A673 (cell line): ENCODE measurements at regions not wholly inside any gene's neighbourhood (a gene's known extent, or its start where the extent isn't known, plus 50 kb on each side); places are given as distances from the start of the nearest gene placed in this dataset.

Experiments used
- BruUV-seq: library from RNA; stranded (reverse); fragments of 400-500 nt; replicated peaks from 2 replicates; lab custom pipeline; 2021; lab: Mats Ljungman, UMichigan
- CTCF ChIA-PET: fragments of 300-600 bp; sonication (Branson Sonifier 250); formaldehyde crosslinking; loops from one replicate; lab custom pipeline; 2022; ENCODE audit warnings: antibody characterized with exemption; lab: Charles Lee
- POLR2A ChIA-PET: fragments of 300-600 bp; sonication (Branson Sonifier 250); formaldehyde crosslinking; loops from one replicate; lab custom pipeline; 2022; ENCODE audit warnings: antibody characterized with exemption; ENCODE audit not compliant: low non-redundant PET; lab: Charles Lee
- DNase-seq: peaks from one replicate; pipeline ENCODE4 v3.0.0-alpha.2; 2015; ENCODE audit warnings: low spot score
- H3K27ac ChIP-seq: fragments of 200-600 bp; sonication (generic); 2 replicates; pipeline ENCODE4 v1.5.1; 2016; ENCODE audit warnings: mixed run types, low read depth, mild to moderate bottlenecking, mixed read lengths, antibody characterized with exemption, low read length; ENCODE audit not compliant: poor library complexity, severe bottlenecking
- H3K27me3 ChIP-seq: fragments of 200-600 bp; sonication (generic); replicated peaks from 2 replicates; pipeline ENCODE4 v1.6.1; 2017; ENCODE audit warnings: mixed run types, low read depth, mild to moderate bottlenecking, mixed read lengths, antibody characterized with exemption, low read length; ENCODE audit not compliant: insufficient read depth, poor library complexity
- H3K36me3 ChIP-seq: fragments of 200-600 bp; sonication (generic); 2 replicates; pipeline ENCODE4 v1.6.1; 2016; ENCODE audit warnings: mixed run types, mild to moderate bottlenecking, mixed read lengths, antibody characterized with exemption, low read length; ENCODE audit not compliant: insufficient read depth, poor library complexity, severe bottlenecking
- H3K4me1 ChIP-seq: fragments of 200-600 bp; sonication (generic); 2 replicates; pipeline ENCODE4 v1.6.1; 2017; ENCODE audit warnings: mixed run types, mild to moderate bottlenecking, mixed read lengths, antibody characterized with exemption, low read length; ENCODE audit not compliant: insufficient read depth, poor library complexity, severe bottlenecking
- H3K4me3 ChIP-seq: fragments of 200-600 bp; sonication (generic); 2 replicates; pipeline ENCODE4 v1.5.1; 2016; ENCODE audit warnings: low read depth, mixed run types, mild to moderate bottlenecking, mixed read lengths, low read length; ENCODE audit not compliant: poor library complexity, severe bottlenecking
- H3K9me3 ChIP-seq: fragments of 200-600 bp; sonication (generic); 2 replicates; pipeline ENCODE4 v1.6.1; 2016; ENCODE audit warnings: mixed run types, low read depth, mild to moderate bottlenecking, mixed read lengths, antibody characterized with exemption, low read length; ENCODE audit not compliant: poor library complexity, severe bottlenecking
- EZH2 ChIP-seq: fragments of 200-600 bp; sonication (generic); IDR thresholded peaks from 2 replicates; pipeline ENCODE4 v1.6.1; 2017; ENCODE audit warnings: borderline replicate concordance, low read depth, mild to moderate bottlenecking, mixed read lengths, antibody characterized with exemption, low read length; ENCODE audit not compliant: poor library complexity, severe bottlenecking
- intact Hi-C: fragments of 100-400 bp; cut with micrococcal nuclease; formaldehyde crosslinking; loops from one replicate; pipeline ENCODE4 v1.10.0; 2022; ENCODE audit not compliant: unreplicated experiment
- TF ChIP-seq, protein P1 (sequence below): fragments of 300-800, 200-600 bp; sonication (generic); conservative IDR thresholded peaks from 2 replicates; pipeline ENCODE4 v1.5.1; 2017; ENCODE audit warnings: low read depth, mild to moderate bottlenecking, antibody characterized with exemption, low read length, moderate library complexity, mixed read lengths

DNA sequence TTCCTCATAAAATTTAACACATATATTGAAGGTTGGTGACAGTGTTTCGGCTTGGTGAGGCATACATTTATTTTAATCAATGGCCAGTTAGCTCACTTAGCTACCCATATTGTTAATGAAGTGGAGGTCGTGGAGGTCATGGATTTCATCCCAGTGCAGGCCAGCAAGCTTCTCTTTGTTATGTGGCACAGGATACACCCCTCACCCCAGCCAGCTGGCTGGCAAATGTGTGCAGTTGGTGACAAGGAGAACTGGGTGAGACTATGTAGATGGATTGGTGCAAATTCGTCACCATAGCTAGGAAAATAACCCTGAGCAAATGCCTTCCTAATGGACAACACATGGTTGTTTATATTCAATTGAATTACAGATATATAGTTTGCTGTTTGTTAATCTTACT, 50.5 kb upstream of the FOXP2 start:
- Histone ChIP-seq H3K27me3 (peaks cover 20% of the 10 kb centered on the region), H3K36me3 (no peaks in the 10 kb centered on the region), H3K4me3 (no peak overlapping the region), H3K4me1 (no peaks in the 10 kb centered on the region), H3K9me3 (no peaks in the 10 kb centered on the region), H3K27ac (no peak overlapping the region)
- BruUV-seq: no TSS peak
- TF ChIP-seq EZH2: no peak
- TF ChIP-seq, protein P1, sequence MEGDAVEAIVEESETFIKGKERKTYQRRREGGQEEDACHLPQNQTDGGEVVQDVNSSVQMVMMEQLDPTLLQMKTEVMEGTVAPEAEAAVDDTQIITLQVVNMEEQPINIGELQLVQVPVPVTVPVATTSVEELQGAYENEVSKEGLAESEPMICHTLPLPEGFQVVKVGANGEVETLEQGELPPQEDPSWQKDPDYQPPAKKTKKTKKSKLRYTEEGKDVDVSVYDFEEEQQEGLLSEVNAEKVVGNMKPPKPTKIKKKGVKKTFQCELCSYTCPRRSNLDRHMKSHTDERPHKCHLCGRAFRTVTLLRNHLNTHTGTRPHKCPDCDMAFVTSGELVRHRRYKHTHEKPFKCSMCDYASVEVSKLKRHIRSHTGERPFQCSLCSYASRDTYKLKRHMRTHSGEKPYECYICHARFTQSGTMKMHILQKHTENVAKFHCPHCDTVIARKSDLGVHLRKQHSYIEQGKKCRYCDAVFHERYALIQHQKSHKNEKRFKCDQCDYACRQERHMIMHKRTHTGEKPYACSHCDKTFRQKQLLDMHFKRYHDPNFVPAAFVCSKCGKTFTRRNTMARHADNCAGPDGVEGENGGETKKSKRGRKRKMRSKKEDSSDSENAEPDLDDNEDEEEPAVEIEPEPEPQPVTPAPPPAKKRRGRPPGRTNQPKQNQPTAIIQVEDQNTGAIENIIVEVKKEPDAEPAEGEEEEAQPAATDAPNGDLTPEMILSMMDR: no peak
- CTCF ChIA-PET: no interaction called here
- intact Hi-C loops: no loop called here
- POLR2A ChIA-PET: no interaction called here
- DNase-seq: no peak

DNA sequence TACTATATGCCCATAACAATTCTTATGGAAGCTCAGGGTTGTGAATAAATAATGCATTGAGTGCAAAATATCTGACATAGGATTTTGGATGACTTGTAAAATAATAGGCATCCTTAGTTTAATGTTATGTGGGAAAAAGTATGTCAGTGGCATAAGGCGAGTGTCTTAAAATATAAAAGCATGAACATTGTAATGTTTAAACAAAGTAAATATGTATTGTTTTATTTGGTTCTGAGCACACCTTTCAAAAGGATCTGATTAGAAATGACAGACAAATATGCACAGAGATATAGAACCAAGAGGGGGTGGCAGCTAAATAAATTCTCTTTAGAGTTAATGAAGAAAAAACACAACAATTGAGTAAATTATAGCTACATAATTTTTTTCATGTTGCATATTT, 51.3 kb upstream of the FOXP2 start:
- no peaks in the 10 kb centered on the region for H3K4me1 ChIP-seq
- H3K4me3 ChIP-seq: no peak overlapping the region
- ChIA-PET CTCF (no interaction called here), POLR2A (no interaction called here)
- H3K9me3 ChIP-seq: no peaks in the 10 kb centered on the region
- intact Hi-C loops: no loop called here
- no peak for DNase-seq
- no peaks in the 10 kb centered on the region for H3K36me3 ChIP-seq
- H3K27ac ChIP-seq: no peak overlapping the region
- peaks cover 20% of the 10 kb centered on the region for H3K27me3 ChIP-seq
- TF ChIP-seq, protein P1: no peak
- no peak for TF ChIP-seq EZH2
- BruUV-seq: no TSS peak

DNA sequence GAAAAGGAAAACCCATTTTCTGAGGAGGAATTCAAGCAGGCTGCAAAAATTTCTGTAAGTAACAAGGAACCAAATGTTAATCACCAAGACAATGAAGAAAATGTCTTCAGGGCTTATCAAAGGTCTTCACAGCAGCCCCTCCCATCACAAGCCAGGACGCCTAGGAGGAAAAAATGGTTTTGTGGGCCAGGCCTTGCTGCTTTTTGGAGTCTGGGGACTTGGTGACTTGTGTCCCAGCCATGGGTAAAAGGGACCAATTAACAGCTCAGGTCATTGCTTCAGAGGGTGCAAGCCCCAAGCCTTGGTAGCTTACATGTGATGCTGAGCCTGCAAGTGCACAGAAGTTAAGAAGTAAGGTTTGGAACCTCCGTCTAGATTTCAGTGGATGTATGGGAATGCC, 55.7 kb upstream of the FOXP2 start:
- ChIA-PET POLR2A (no interaction called here), CTCF (no interaction called here)

More for the DNA sequence above, 55.7 kb upstream of the FOXP2 start:
- Histone ChIP-seq H3K4me1 (no peaks in the 10 kb centered on the region), H3K27me3 (peaks cover 13% of the 10 kb centered on the region), H3K9me3 (no peaks in the 10 kb centered on the region), H3K36me3 (no peaks in the 10 kb centered on the region), H3K4me3 (no peak overlapping the region), H3K27ac (no peak overlapping the region)
- no TSS peak for BruUV-seq
- TF ChIP-seq EZH2: no peak
- TF ChIP-seq, protein P1: no peak
- DNase-seq: no peak
- intact Hi-C loops: no loop called here
